ENCODE measurements at regions not wholly inside any gene's neighbourhood (a gene's known extent, or its start where the extent isn't known, plus 50 kb on each side); places are given as distances from the start of the nearest gene placed in this dataset.

- Histone ChIP-seq H3K36me3 (ENCODE audit: insufficient read depth) (no peaks in the 10 kb centered on the region), H3K4me3 (no peak overlapping the region), H3K27me3 (ENCODE audit: insufficient read depth) (no peaks in the 10 kb centered on the region), H3K79me2 (replicated peaks; ENCODE audit: insufficient read depth) (no peaks in the 10 kb centered on the region), H2AFZ (no peak overlapping the region), H3F3A (replicated peaks; ENCODE audit: low read depth) (no peaks in the 10 kb centered on the region), H4K20me1 (replicated peaks; ENCODE audit: insufficient read depth) (no peaks in the 10 kb centered on the region), H3K27ac (ENCODE audit: low read depth) (no peak overlapping the region), H3K4me1 (ENCODE audit: insufficient read depth) (no peaks in the 10 kb centered on the region), H3K4me2 (no peak overlapping the region), H3K9me2 (ENCODE audit: insufficient read depth) (peaks cover 3% of the 10 kb centered on the region; the same call in 1 of the 2 replicates)
- TF ChIP-seq CREB1 (CRISPR knock-in tag; IDR thresholded peaks at IDR 0.05; ENCODE audit: low read depth): no peak
- no peak for TF ChIP-seq STAT1 (IDR thresholded peaks at IDR 0.05; ENCODE audit: unreplicated experiment)
- Mint-ChIP-seq H3K36me3 (ENCODE audit: low read depth) (no peaks in the 10 kb centered on the region), H3K9me3 (no peaks in the 10 kb centered on the region), H3K4me1 (peaks cover 16% of the 10 kb centered on the region), H3K27ac (no peak overlapping the region), H3K27me3 (ENCODE audit: insufficient read depth, low read depth, poor library complexity) (peaks cover 3% of the 10 kb centered on the region), H3K4me3 (no peak overlapping the region)
- DNase-seq (ENCODE audit: low spot score) (no peak), ATAC-seq (no peak)
Observed at GRCh38 chr16:51429041-51429440, 278.0 kb upstream of the SALL1 start.

- no peak overlapping the region for H3K4me3 ChIP-seq
- no peaks in the 10 kb centered on the region for H3K27me3 ChIP-seq (ENCODE audit: insufficient read depth)
- DNase-seq (ENCODE audit: low spot score) (no peak), ATAC-seq (no peak)
- H3K9me3 Mint-ChIP-seq: no peaks in the 10 kb centered on the region
- no peaks in the 10 kb centered on the region for H3K36me3 ChIP-seq (ENCODE audit: insufficient read depth)
- H3K4me2 ChIP-seq: no peak overlapping the region
- no peak overlapping the region for H3K27ac ChIP-seq (ENCODE audit: low read depth)
- H3K36me3 Mint-ChIP-seq (ENCODE audit: low read depth): 0 out of 3 replicates have a peak, but pooled peaks cover 6% of the 10 kb centered on the region
- H3K4me3 Mint-ChIP-seq: no peak overlapping the region
- H3K27me3 Mint-ChIP-seq (ENCODE audit: insufficient read depth, low read depth, poor library complexity): peaks cover 5% of the 10 kb centered on the region
- H3K27ac Mint-ChIP-seq: no peak overlapping the region
- peaks cover 4% of the 10 kb centered on the region; the same call in 1 of the 2 replicates for H3K9me2 ChIP-seq (ENCODE audit: insufficient read depth)
- peak overlapping the region; percentile 75; the same call in 1 of the 2 replicates for H2AFZ ChIP-seq
- H3K79me2 ChIP-seq (replicated peaks; ENCODE audit: insufficient read depth): no peaks in the 10 kb centered on the region
- H3K4me1 ChIP-seq (ENCODE audit: insufficient read depth): no peaks in the 10 kb centered on the region
- no peaks in the 10 kb centered on the region for H3F3A ChIP-seq (replicated peaks; ENCODE audit: low read depth)
- H3K4me1 Mint-ChIP-seq: peaks cover 20% of the 10 kb centered on the region
- no peaks in the 10 kb centered on the region for H4K20me1 ChIP-seq (replicated peaks; ENCODE audit: insufficient read depth)
- no peak for TF ChIP-seq EZH2phosphoT487 (IDR thresholded peaks at IDR 0.05; ENCODE audit: unreplicated experiment)
- no peak for TF ChIP-seq ZNF114 (CRISPR knock-in tag; IDR thresholded peaks at IDR 0.05)
- TF ChIP-seq ZNF462 (CRISPR knock-in tag; IDR thresholded peaks at IDR 0.05): no peak
- no peak for TF ChIP-seq CREB1 (CRISPR knock-in tag; IDR thresholded peaks at IDR 0.05; ENCODE audit: low read depth)
- TF ChIP-seq NANOG (IDR thresholded peaks at IDR 0.05; ENCODE audit: borderline replicate concordance): no peak
- no peak for TF ChIP-seq STAT1 (IDR thresholded peaks at IDR 0.05; ENCODE audit: unreplicated experiment)
- TF ChIP-seq ETS1 (IDR thresholded peaks at IDR 0.05): no peak
- TF ChIP-seq POLR2AphosphoS5 (IDR thresholded peaks at IDR 0.05; ENCODE audit: low read depth): no peak
- TF ChIP-seq EZH2 (IDR thresholded peaks at IDR 0.05; ENCODE audit: low read depth, unreplicated experiment): no peak
- no peak for TF ChIP-seq ZNF331 (CRISPR knock-in tag; IDR thresholded peaks at IDR 0.05; ENCODE audit: low read depth)
- TF ChIP-seq CTCF (conservative IDR thresholded peaks at IDR 0.05; ENCODE audit: low read depth in 2 of 2): no peak
- no peak for TF ChIP-seq JUNB (IDR thresholded peaks at IDR 0.05; ENCODE audit: unreplicated experiment)
Observed at GRCh38 chr16:51427085-51427484, 276.0 kb upstream of the SALL1 start.
